HCT116 (cell line): ENCODE measurements at regions not wholly inside any gene's neighbourhood (a gene's known extent, or its start where the extent isn't known, plus 50 kb on each side); places are given as distances from the start of the nearest gene placed in this dataset.

ENCODE experiments used
- ATAC-seq: fragments of 200-7000 bp; cut with Tn5 transposase; 2 replicates; pipeline ENCODE4 v1.9.1; 2020; ENCODE audit warnings: mild to moderate bottlenecking, moderate library complexity
- BruUV-seq: library from RNA; stranded (reverse); fragments of 400-500 nt; replicated peaks from 2 replicates; lab custom pipeline; 2021; lab: Mats Ljungman, UMichigan
- CTCF ChIA-PET: fragments of 300-600 bp; sonication (Branson Sonifier 250); formaldehyde crosslinking; loops from one replicate; lab custom pipeline; 2021; ENCODE audit warnings: antibody characterized with exemption; lab: Charles Lee
- POLR2A ChIA-PET: fragments of 300-600, 350-600 bp; sonication (Branson Sonifier 250); formaldehyde crosslinking; loops from one replicate; lab custom pipeline; 2021; ENCODE audit warnings: antibody characterized with exemption; lab: Charles Lee
- RAD21 ChIA-PET, 2 experiments: fragments of 300-600 bp; sonication (Branson Sonifier 250); formaldehyde crosslinking; loops; one replicate each; lab custom pipeline; 2023; ENCODE audit warnings: low total read pairs in 2 of 2; ENCODE audit not compliant: uncharacterized antibody in 2 of 2, unreplicated experiment in 2 of 2, low non-redundant PET in 1 of 2; lab: Charles Lee
- DNase-seq: peaks from one replicate; pipeline ENCODE4 v3.0.0-alpha.2; 2010; ENCODE audit warnings: low read depth, low spot score
- H2AFZ ChIP-seq: fragments of 200-600 bp; shearing (Covaris generic), sonication (generic); 2 replicates; pipeline ENCODE4 v1.6.1; 2017; ENCODE audit warnings: low read depth, mixed run types, mixed read lengths, antibody characterized with exemption, low read length; ENCODE audit not compliant: poor library complexity, severe bottlenecking
- H3K27ac ChIP-seq: 2 replicates; pipeline ENCODE4 v1.5.1; 2012; ENCODE audit warnings: low read depth, low read length
- H3K27me3 ChIP-seq: fragments of 200-600 bp; sonication (generic); 2 replicates; pipeline ENCODE4 v1.6.1; 2016; ENCODE audit warnings: mixed run types, low read length, mixed read lengths; ENCODE audit not compliant: insufficient read depth
- H3K36me3 ChIP-seq, 2 experiments: fragments of 200-500 bp in 1 of 2; fragments of 200-600 bp in 1 of 2; sonication (Bioruptor generic) in 1 of 2; sonication (generic) in 1 of 2; 2 replicates each; pipeline versions ENCODE4 v1.5.1 to v1.6.1; 2014 to 2016; ENCODE audit warnings: low read length in 2 of 2, inconsistent platforms in 1 of 2, mixed read lengths in 1 of 2, mixed run types in 1 of 2; ENCODE audit not compliant: insufficient read depth in 2 of 2, control insufficient read depth in 1 of 2
- H3K4me1 ChIP-seq, 2 experiments: fragments of 200-600 bp in 1 of 2; sonication (generic) in 1 of 2; 2 replicates each; pipeline versions ENCODE4 v1.5.1 to v1.6.1; 2012 to 2017; ENCODE audit warnings: low read length in 2 of 2, inconsistent platforms in 1 of 2, mild to moderate bottlenecking in 1 of 2, mixed read lengths in 1 of 2, mixed run types in 1 of 2, moderate library complexity in 1 of 2; ENCODE audit not compliant: insufficient read depth in 2 of 2, control insufficient read depth in 1 of 2
- H3K4me2 ChIP-seq: fragments of 200-600 bp; sonication (generic); 2 replicates; pipeline ENCODE4 v1.6.1; 2017; ENCODE audit warnings: mixed run types, low read length, mixed read lengths
- H3K4me3 ChIP-seq, 2 experiments: fragments of 200-600 bp in 1 of 2; sonication (generic) in 1 of 2; replicated peaks in 1 of 2; 2 replicates each; pipeline ENCODE4 v1.5.1; 2011 to 2016; ENCODE audit warnings: low read length in 2 of 2, control low read depth in 1 of 2, low read depth in 1 of 2, mild to moderate bottlenecking in 1 of 2, mixed read lengths in 1 of 2, mixed run types in 1 of 2
- H3K79me2 ChIP-seq: fragments of 200-600 bp; sonication (generic); 2 replicates; pipeline ENCODE4 v1.6.1; 2017; ENCODE audit warnings: mild to moderate bottlenecking, mixed run types, low read length, moderate library complexity, mixed read lengths; ENCODE audit not compliant: insufficient read depth
- H3K9ac ChIP-seq: fragments of 200-600 bp; sonication (generic); 2 replicates; pipeline ENCODE4 v1.6.1; 2016; ENCODE audit warnings: low read length, mixed read lengths
- H3K9me2 ChIP-seq: fragments of 200-600 bp; sonication (generic), shearing (Covaris generic); 2 replicates; pipeline ENCODE4 v1.6.1; 2017; ENCODE audit warnings: mixed run types, mild to moderate bottlenecking, moderate library complexity; ENCODE audit not compliant: insufficient read depth
- H3K9me3 ChIP-seq, 2 experiments: fragments of 200-500 bp in 1 of 2; fragments of 200-600 bp in 1 of 2; sonication (Bioruptor generic) in 1 of 2; sonication (generic) in 1 of 2; 2 replicates each; pipeline ENCODE4 v1.6.1; 2014 to 2017; ENCODE audit warnings: low read length in 2 of 2, mixed read lengths in 2 of 2, inconsistent platforms in 1 of 2, low read depth in 1 of 2, mild to moderate bottlenecking in 1 of 2, mixed run types in 1 of 2, moderate library complexity in 1 of 2; ENCODE audit not compliant: control insufficient read depth in 1 of 2, insufficient read depth in 1 of 2
- H4K20me1 ChIP-seq: fragments of 200-600 bp; sonication (generic), shearing (Covaris generic); 2 replicates; pipeline ENCODE4 v1.6.1; 2017; ENCODE audit warnings: mixed run types, mild to moderate bottlenecking, moderate library complexity; ENCODE audit not compliant: insufficient read depth
- ATF3 ChIP-seq: IDR thresholded peaks from 2 replicates; pipeline ENCODE4 v1.6.1; 2012
- CBX3 ChIP-seq: IDR thresholded peaks from 2 replicates; pipeline ENCODE4 v1.6.1; 2012; ENCODE audit warnings: low read depth
- EGR1 ChIP-seq: IDR thresholded peaks from 2 replicates; pipeline ENCODE4 v1.6.1; 2012; ENCODE audit warnings: low read depth
- ELF1 ChIP-seq: IDR thresholded peaks from 2 replicates; pipeline ENCODE4 v1.6.1; 2012; ENCODE audit warnings: low read depth, borderline replicate concordance
- EZH2 ChIP-seq: fragments of 200-600 bp; sonication (generic); IDR thresholded peaks from 2 replicates; pipeline ENCODE4 v1.6.1; 2017; ENCODE audit warnings: antibody characterized with exemption, mixed run types
- EZH2phosphoT487 ChIP-seq: fragments of 200-600 bp; IDR thresholded peaks from 2 replicates; pipeline ENCODE4 v1.6.1; 2018; ENCODE audit warnings: antibody characterized with exemption, borderline replicate concordance
- MAX ChIP-seq: IDR thresholded peaks from 2 replicates; pipeline ENCODE4 v1.6.1; 2012
- POLR2A ChIP-seq: IDR thresholded peaks from 2 replicates; pipeline ENCODE4 v1.7.0; 2011; ENCODE audit warnings: borderline replicate concordance; ENCODE audit not compliant: insufficient read depth, insufficient read length; ENCODE audit errors: extremely low read depth
- POLR2AphosphoS5 ChIP-seq: IDR thresholded peaks from 2 replicates; pipeline ENCODE4 v1.6.1; 2011; ENCODE audit warnings: mild to moderate bottlenecking, low read depth, low read length, moderate library complexity
- REST ChIP-seq: IDR thresholded peaks from 2 replicates; pipeline ENCODE4 v1.6.1; 2012; ENCODE audit warnings: low read depth
- SP1 ChIP-seq: IDR thresholded peaks from 2 replicates; pipeline ENCODE4 v1.6.1; 2012; ENCODE audit warnings: low read depth
- TCF7L2 ChIP-seq: IDR thresholded peaks from 2 replicates; pipeline ENCODE4 v1.7.0; 2011; ENCODE audit warnings: borderline replicate concordance, inconsistent platforms; ENCODE audit not compliant: insufficient read depth, insufficient read length; ENCODE audit errors: extremely low read depth
- YY1 ChIP-seq: IDR thresholded peaks from 2 replicates; pipeline ENCODE4 v1.6.1; 2011; ENCODE audit warnings: low read length, low read depth, moderate library complexity, mild to moderate bottlenecking; ENCODE audit not compliant: insufficient replicate concordance; ENCODE audit errors: extremely low read depth
- ZBTB33 ChIP-seq: IDR thresholded peaks from 2 replicates; pipeline ENCODE4 v1.6.1; 2011; ENCODE audit warnings: mild to moderate bottlenecking, low read length, moderate library complexity; ENCODE audit not compliant: insufficient replicate concordance; ENCODE audit errors: extremely low read depth
- ZNF274 ChIP-seq: fragments of 200-500 bp; sonication (Bioruptor generic); IDR thresholded peaks from 2 replicates; pipeline ENCODE4 v1.6.1; 2014; ENCODE audit warnings: mild to moderate bottlenecking, low read depth, low read length, inconsistent platforms
- intact Hi-C: fragments of 100-400 bp; cut with micrococcal nuclease; formaldehyde crosslinking; loops from 2 replicates; pipeline ENCODE4 v1.10.0; 2022

- TF ChIP-seq ZNF274: no peak
Observed at GRCh38 chr7:113404245-113404644, 285.9 kb upstream of the SMIM30 start (continued).

- intact Hi-C loops: loop anchor here (5.0 kb wide), 1 partner anchor 310 kb away; no protein-coding TSS in a partner anchor
- no peak overlapping the region for H3K4me2 ChIP-seq
- no peaks in the 10 kb centered on the region for H3K27me3 ChIP-seq
- no peaks in the 10 kb centered on the region for H3K79me2 ChIP-seq
- no peak overlapping the region for H3K27ac ChIP-seq
- no peaks in the 10 kb centered on the region for H3K9me3 ChIP-seq
- no peaks in the 10 kb centered on the region for H3K36me3 ChIP-seq
- DNase-seq: no peak
- no peaks in the 10 kb centered on the region for H3K9me2 ChIP-seq
- no peaks in the 10 kb centered on the region for H3K4me1 ChIP-seq
- ChIA-PET RAD21 (no interaction called here), POLR2A (no interaction called here), CTCF (interaction anchor here (1.0 kb wide), 1 partner anchor 19 kb away, joined by 3 read pairs; no protein-coding TSS in a partner anchor)
- TF ChIP-seq CBX3 (no peak), ZBTB33 (no peak), REST (no peak), ELF1 (no peak), ATF3 (no peak), TCF7L2 (no peak), SP1 (no peak), POLR2A (no peak), EGR1 (no peak), EZH2phosphoT487 (no peak), MAX (no peak), EZH2 (no peak), POLR2AphosphoS5 (no peak), YY1 (no peak)
- no TSS peak for BruUV-seq
- H2AFZ ChIP-seq: no peak overlapping the region
- H4K20me1 ChIP-seq: no peaks in the 10 kb centered on the region
- no peak for ATAC-seq
- no peak overlapping the region for H3K9ac ChIP-seq
- H3K4me3 ChIP-seq: no peak overlapping the region
Observed at GRCh38 chr7:113402482-113402881, 284.1 kb upstream of the SMIM30 start.
